ENCODE measurements at regions not wholly inside any gene's neighbourhood (a gene's known extent, or its start where the extent isn't known, plus 50 kb on each side); places are given as distances from the start of the nearest gene placed in this dataset.

- TF ChIP-seq, protein P1, sequence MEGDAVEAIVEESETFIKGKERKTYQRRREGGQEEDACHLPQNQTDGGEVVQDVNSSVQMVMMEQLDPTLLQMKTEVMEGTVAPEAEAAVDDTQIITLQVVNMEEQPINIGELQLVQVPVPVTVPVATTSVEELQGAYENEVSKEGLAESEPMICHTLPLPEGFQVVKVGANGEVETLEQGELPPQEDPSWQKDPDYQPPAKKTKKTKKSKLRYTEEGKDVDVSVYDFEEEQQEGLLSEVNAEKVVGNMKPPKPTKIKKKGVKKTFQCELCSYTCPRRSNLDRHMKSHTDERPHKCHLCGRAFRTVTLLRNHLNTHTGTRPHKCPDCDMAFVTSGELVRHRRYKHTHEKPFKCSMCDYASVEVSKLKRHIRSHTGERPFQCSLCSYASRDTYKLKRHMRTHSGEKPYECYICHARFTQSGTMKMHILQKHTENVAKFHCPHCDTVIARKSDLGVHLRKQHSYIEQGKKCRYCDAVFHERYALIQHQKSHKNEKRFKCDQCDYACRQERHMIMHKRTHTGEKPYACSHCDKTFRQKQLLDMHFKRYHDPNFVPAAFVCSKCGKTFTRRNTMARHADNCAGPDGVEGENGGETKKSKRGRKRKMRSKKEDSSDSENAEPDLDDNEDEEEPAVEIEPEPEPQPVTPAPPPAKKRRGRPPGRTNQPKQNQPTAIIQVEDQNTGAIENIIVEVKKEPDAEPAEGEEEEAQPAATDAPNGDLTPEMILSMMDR (conservative IDR thresholded peaks at IDR 0.05 in 1 of 2, IDR thresholded peaks at IDR 0.05 in 1 of 2; ENCODE audit: low read depth in 1 of 2, low read length in 2 of 2): no peak
- no peak for TF ChIP-seq EZH2 (IDR thresholded peaks at IDR 0.05; ENCODE audit: low read length, missing control alignments)
Measured at GRCh38 chr6:21455071-21455470, 138.5 kb upstream of the SOX4 start.

Data from fibroblast of lung (primary cell).